ENCODE measurements at regions not wholly inside any gene's neighbourhood (a gene's known extent, or its start where the extent isn't known, plus 50 kb on each side); places are given as distances from the start of the nearest gene placed in this dataset.

GRCh38 chr2:217293046-217293445, 433.2 kb upstream of the TNP1 start:
- TF ChIP-seq, protein P1, sequence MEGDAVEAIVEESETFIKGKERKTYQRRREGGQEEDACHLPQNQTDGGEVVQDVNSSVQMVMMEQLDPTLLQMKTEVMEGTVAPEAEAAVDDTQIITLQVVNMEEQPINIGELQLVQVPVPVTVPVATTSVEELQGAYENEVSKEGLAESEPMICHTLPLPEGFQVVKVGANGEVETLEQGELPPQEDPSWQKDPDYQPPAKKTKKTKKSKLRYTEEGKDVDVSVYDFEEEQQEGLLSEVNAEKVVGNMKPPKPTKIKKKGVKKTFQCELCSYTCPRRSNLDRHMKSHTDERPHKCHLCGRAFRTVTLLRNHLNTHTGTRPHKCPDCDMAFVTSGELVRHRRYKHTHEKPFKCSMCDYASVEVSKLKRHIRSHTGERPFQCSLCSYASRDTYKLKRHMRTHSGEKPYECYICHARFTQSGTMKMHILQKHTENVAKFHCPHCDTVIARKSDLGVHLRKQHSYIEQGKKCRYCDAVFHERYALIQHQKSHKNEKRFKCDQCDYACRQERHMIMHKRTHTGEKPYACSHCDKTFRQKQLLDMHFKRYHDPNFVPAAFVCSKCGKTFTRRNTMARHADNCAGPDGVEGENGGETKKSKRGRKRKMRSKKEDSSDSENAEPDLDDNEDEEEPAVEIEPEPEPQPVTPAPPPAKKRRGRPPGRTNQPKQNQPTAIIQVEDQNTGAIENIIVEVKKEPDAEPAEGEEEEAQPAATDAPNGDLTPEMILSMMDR (IDR thresholded peaks at IDR 0.05), result no peak
- TF ChIP-seq POLR2A (IDR thresholded peaks at IDR 0.05), result no peak
